OCI-LY7 (cell line): ENCODE measurements at regions not wholly inside any gene's neighbourhood (a gene's known extent, or its start where the extent isn't known, plus 50 kb on each side); places are given as distances from the start of the nearest gene placed in this dataset.
"Not testable (repeated sequence)": the region's sequence is repeated elsewhere in the genome, so short reads cannot be mapped to it uniquely, and the experiment has no call there.

Experiments
- BruUV-seq: library from RNA; stranded (reverse); fragments of 400-500 nt; replicated peaks from 2 replicates; lab custom pipeline; 2021; lab: Mats Ljungman, UMichigan
- CTCF ChIA-PET: fragments of 300-600 bp; sonication (Branson Sonifier 250); formaldehyde crosslinking; loops from one replicate; lab custom pipeline; 2022; ENCODE audit warnings: antibody characterized with exemption; ENCODE audit not compliant: unreplicated experiment; lab: Charles Lee
- POLR2A ChIA-PET: fragments of 300-600 bp; sonication (Branson Sonifier 250); formaldehyde crosslinking; loops from one replicate; lab custom pipeline; 2022; ENCODE audit warnings: antibody characterized with exemption; lab: Charles Lee
- DNase-seq: peaks from one replicate; pipeline ENCODE4 v3.0.0-alpha.2; 2015; ENCODE audit warnings: low spot score
- H2AFZ ChIP-seq: fragments of 200-600 bp; sonication (generic), shearing (Covaris generic); 2 replicates; pipeline ENCODE4 v1.6.1; 2014; ENCODE audit warnings: mild to moderate bottlenecking, antibody characterized with exemption, low read length, moderate library complexity
- H3K27ac ChIP-seq: fragments of 200-600 bp; sonication (generic); 2 replicates; pipeline ENCODE4 v1.5.1; 2014; ENCODE audit warnings: mixed run types, low read depth, mild to moderate bottlenecking, moderate library complexity, low read length, inconsistent platforms; ENCODE audit not compliant: poor library complexity, severe bottlenecking
- H3K36me3 ChIP-seq: fragments of 200-600 bp; sonication (generic); 2 replicates; pipeline ENCODE4 v1.6.1; 2014; ENCODE audit warnings: mild to moderate bottlenecking, antibody characterized with exemption, low read length, moderate library complexity, mixed read lengths; ENCODE audit not compliant: insufficient read depth
- H3K4me1 ChIP-seq: fragments of 200-600 bp; sonication (generic); 2 replicates; pipeline ENCODE4 v1.5.1; 2014; ENCODE audit warnings: mild to moderate bottlenecking, low read length; ENCODE audit not compliant: insufficient read depth, poor library complexity, severe bottlenecking
- H3K4me2 ChIP-seq: fragments of 200-600 bp; sonication (generic); 2 replicates; pipeline ENCODE4 v1.6.1; 2014; ENCODE audit warnings: mild to moderate bottlenecking, low read length
- H3K4me3 ChIP-seq: fragments of 200-600 bp; sonication (generic); 2 replicates; pipeline ENCODE4 v1.5.1; 2014; ENCODE audit warnings: mild to moderate bottlenecking, low read depth, low read length; ENCODE audit not compliant: poor library complexity, severe bottlenecking
- H3K79me2 ChIP-seq: fragments of 200-600 bp; sonication (generic); 2 replicates; pipeline ENCODE4 v1.6.1; 2016; ENCODE audit warnings: low read depth, mild to moderate bottlenecking, low read length, moderate library complexity, mixed read lengths; ENCODE audit not compliant: insufficient read depth
- H3K9me2 ChIP-seq: fragments of 200-600 bp; sonication (generic); 2 replicates; pipeline ENCODE4 v1.6.1; 2016; ENCODE audit warnings: mild to moderate bottlenecking, low read length, mixed read lengths; ENCODE audit not compliant: insufficient read depth
- H3K9me3 ChIP-seq: fragments of 200-600 bp; sonication (generic); 2 replicates; pipeline ENCODE4 v1.6.1; 2014; ENCODE audit warnings: mild to moderate bottlenecking, mixed run types, low read length, mixed read lengths
- H4K20me1 ChIP-seq: fragments of 200-600 bp; sonication (generic); 2 replicates; pipeline ENCODE4 v1.6.1; 2014; ENCODE audit warnings: mild to moderate bottlenecking, antibody characterized with exemption, low read length, moderate library complexity, mixed read lengths; ENCODE audit not compliant: insufficient read depth
- EZH2phosphoT487 ChIP-seq: fragments of 200-600 bp; sonication (generic); IDR thresholded peaks from 2 replicates; pipeline ENCODE4 v1.6.1; 2018; ENCODE audit warnings: low read depth, borderline replicate concordance, mild to moderate bottlenecking, mixed run types, antibody characterized with exemption, low read length, moderate library complexity, mixed read lengths
- intact Hi-C: fragments of 100-400 bp; cut with micrococcal nuclease; formaldehyde crosslinking; loops from one replicate; pipeline ENCODE4 v1.10.0; 2022; ENCODE audit not compliant: unreplicated experiment
- TF ChIP-seq, protein P1 (sequence below): fragments of 200-600 bp; sonication (generic); conservative IDR thresholded peaks from 2 replicates; pipeline ENCODE4 v1.5.1; 2014; ENCODE audit warnings: mild to moderate bottlenecking, antibody characterized with exemption, low read length, moderate library complexity, mixed read lengths

DNA sequence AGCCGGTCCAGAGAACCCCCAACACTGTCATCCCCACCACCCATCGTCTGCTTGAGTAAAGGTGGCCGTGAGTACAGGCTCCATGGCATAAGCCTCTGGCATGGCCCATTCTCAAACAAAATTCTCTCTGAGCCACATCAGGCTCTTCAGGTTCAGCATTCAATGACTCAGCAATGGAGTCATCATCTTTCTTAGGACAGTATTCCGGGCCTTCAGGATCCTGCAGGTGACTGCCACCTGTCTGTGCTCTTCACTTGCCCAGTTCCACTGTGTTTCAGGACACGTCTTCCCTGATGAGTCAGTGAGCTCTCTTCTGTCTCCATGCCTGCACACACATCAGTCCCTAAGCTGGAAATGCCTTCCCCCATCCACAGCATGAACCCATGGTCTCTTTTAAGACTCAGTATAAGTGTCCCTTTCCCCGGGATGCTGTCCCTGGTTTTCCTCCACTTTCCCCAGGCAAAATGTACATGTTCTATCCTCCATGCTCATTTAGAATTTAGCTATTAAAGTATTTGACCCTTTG lies 81.1 kb upstream of the FGGY start:
- ChIA-PET CTCF (no interaction called here), POLR2A (interaction anchor here (0.7 to 1.0 kb wide), 3 partner anchors 14 to 375 kb away, joined by 4 to 8 read pairs (median 6); no protein-coding TSS in a partner anchor)
- Histone ChIP-seq H3K4me3 (no peak overlapping the region), H3K9me2 (no peaks in the 10 kb centered on the region), H3K9me3 (no peaks in the 10 kb centered on the region), H3K79me2 (no peaks in the 10 kb centered on the region), H3K27ac (no peak overlapping the region), H4K20me1 (no peaks in the 10 kb centered on the region), H3K4me1 (no peaks in the 10 kb centered on the region), H2AFZ (no peak overlapping the region), H3K36me3 (no peaks in the 10 kb centered on the region), H3K4me2 (no peak overlapping the region)
- intact Hi-C loops = no loop called here
- no TSS peak for BruUV-seq
- DNase-seq = no peak
- no peak for TF ChIP-seq EZH2phosphoT487
- TF ChIP-seq, protein P1, sequence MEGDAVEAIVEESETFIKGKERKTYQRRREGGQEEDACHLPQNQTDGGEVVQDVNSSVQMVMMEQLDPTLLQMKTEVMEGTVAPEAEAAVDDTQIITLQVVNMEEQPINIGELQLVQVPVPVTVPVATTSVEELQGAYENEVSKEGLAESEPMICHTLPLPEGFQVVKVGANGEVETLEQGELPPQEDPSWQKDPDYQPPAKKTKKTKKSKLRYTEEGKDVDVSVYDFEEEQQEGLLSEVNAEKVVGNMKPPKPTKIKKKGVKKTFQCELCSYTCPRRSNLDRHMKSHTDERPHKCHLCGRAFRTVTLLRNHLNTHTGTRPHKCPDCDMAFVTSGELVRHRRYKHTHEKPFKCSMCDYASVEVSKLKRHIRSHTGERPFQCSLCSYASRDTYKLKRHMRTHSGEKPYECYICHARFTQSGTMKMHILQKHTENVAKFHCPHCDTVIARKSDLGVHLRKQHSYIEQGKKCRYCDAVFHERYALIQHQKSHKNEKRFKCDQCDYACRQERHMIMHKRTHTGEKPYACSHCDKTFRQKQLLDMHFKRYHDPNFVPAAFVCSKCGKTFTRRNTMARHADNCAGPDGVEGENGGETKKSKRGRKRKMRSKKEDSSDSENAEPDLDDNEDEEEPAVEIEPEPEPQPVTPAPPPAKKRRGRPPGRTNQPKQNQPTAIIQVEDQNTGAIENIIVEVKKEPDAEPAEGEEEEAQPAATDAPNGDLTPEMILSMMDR = no peak

DNA sequence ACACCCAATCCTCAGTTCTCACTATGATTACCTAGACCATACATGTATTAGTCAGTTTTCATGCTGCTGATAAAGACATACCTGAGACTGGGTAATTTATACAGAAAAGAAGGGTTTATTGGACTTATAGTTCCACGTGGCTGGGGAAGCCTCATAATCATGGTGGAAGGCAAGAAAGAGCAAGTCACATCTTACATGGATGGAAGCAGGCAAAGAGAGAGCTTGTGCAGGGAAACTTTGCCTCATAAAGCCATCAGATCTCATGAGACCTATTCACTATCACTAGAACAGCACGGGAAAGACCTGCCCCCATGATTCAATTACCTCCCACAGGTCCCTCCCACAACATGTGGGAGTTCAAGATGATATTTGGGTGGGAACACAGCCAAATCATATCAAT lies 79.5 kb upstream of the FGGY start:
- H3K27ac ChIP-seq, intact Hi-C loops, H3K4me2 ChIP-seq, DNase-seq, H3K9me3 ChIP-seq, H3K79me2 ChIP-seq, H4K20me1 ChIP-seq, H3K4me1 ChIP-seq, H3K36me3 ChIP-seq, CTCF ChIA-PET, H3K4me3 ChIP-seq, POLR2A ChIA-PET, H2AFZ ChIP-seq, H3K9me2 ChIP-seq, BruUV-seq: not testable (repeated sequence)

DNA sequence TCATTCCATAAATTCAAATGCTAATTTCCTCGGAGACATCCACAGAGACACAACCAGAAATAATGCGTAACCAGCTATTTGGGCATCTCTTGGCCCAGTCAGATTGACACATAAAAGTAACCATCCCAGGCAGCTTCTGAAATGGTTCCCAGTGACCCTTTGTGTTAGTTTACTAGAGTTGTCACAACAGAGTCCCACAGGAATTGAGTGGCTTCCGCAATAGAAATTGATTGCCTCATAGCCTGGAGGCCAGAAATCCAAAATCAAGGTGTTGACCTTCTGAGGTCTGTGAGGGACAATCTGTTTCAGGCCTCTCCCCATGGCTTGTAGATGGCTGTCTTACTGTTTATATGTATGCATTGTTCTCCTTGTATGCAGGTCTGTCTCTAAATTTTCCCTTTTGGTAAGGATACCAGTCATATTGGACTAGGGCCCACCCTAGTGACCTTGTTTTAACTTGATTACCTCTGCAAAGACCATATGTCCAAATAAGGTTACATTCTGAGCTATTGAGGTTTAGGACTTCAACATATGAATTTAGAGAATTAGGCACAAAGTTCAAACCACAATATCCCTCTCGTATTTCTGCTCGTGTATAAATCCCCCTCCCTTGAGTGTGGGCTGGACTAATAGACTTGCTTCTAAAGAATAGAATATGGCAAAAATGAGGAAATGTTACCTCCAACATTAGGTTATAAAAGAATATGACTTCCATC lies 78.2 kb upstream of the FGGY start:
- no peak overlapping the region for H2AFZ ChIP-seq
- intact Hi-C loops = no loop called here
- ChIA-PET POLR2A (no interaction called here), CTCF (no interaction called here)
- H3K27ac ChIP-seq = no peak overlapping the region
- no peaks in the 10 kb centered on the region for H3K9me3 ChIP-seq
- no peaks in the 10 kb centered on the region for H4K20me1 ChIP-seq
- H3K4me3 ChIP-seq = no peak overlapping the region
- DNase-seq = no peak
- no peaks in the 10 kb centered on the region for H3K4me1 ChIP-seq
- BruUV-seq = no TSS peak
- H3K79me2 ChIP-seq = no peaks in the 10 kb centered on the region
- TF ChIP-seq, protein P1 = no peak
- no peak for TF ChIP-seq EZH2phosphoT487
- H3K4me2 ChIP-seq = no peak overlapping the region
- no peaks in the 10 kb centered on the region for H3K36me3 ChIP-seq
- no peaks in the 10 kb centered on the region for H3K9me2 ChIP-seq
